GM21717 (cell line): ENCODE measurements at regions not wholly inside any gene's neighbourhood (a gene's known extent, or its start where the extent isn't known, plus 50 kb on each side); places are given as distances from the start of the nearest gene placed in this dataset.

Experiments
- ATAC-seq: cut with Tn5 transposase; IDR thresholded peaks from one replicate; pipeline ENCODE4 v1.9.1; 2021; ENCODE audit warnings: mild to moderate bottlenecking, moderate library complexity; ENCODE audit not compliant: unreplicated experiment

DNA sequence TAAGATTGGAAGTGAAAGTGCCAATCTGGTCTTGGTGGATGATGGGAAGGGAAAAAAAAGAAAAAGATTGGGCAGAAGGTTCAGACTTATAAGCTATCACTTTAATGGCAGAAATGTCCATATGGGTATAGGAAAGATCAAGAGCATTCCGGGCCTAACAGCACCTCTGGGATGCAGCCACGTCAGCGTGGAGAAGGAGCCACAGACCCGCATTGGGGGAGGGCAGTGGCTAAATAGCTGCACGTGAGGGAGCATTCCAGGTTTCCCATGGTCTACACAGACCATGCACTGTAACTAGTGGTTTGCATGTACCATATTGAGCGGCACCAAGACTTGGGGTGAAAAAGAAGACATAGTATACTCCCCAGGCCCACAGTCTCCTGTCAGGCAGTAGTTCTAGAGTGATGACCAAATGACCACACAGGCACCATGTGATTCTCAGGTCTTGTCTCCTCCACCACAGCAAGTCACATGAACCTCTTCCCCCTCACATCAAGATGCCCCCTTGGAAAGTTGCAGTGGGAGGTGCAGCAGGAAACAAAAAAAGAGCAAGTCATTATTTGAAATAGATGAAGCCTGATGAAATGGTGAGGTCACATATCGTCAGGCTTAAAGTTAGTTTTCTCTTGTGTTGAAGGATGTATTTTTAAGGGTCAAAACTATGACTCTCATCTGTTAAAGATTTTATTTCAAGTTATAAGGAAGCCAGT is 94.4 kb upstream of the TNFAIP3 start:
- ATAC-seq: no peak

DNA sequence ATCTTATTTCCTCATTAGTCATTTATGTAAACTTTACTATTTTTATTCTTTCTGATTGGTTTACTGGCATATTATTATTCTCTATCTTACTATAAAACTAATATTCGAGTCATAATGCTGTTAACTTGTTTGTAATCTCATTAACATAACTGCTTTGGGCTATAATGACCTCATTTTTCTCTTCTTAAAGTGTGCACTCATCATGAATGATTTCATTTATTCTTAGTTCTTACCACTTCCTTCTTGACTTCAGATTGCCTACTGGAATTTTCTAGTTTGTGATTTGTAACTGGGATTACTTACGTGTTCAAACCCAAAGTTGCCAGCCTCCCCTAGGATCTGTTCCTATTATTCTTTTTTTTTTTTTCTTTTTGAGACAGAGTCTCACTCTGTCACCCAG is 91.8 kb upstream of the TNFAIP3 start:
- ATAC-seq: no peak

DNA sequence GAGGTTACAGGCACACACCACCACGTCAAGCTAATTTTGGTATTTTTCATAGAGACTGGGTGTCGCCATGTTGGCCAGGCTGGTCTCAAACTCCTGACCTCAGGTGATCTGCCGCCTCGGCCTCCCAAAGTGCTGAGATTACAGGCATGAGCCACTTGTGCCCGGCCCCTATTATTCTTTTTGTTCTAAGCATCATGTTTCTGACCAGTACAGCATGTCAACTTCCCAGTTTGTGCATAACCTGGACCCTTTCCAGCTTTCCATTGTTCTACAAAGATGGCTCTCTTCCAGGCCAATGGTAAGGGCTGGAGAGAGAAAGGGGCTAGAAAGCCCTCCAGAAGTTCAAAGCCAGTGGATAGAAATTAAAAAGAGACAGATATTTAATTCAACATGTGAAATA is 91.3 kb upstream of the TNFAIP3 start:
- ATAC-seq: no peak

- no peak for ATAC-seq
Observed at GRCh38 chr6:137776256-137776655, 90.8 kb upstream of the TNFAIP3 start.

- ATAC-seq: no peak
Observed at GRCh38 chr6:137776786-137777686, 90.0 kb upstream of the TNFAIP3 start.

DNA sequence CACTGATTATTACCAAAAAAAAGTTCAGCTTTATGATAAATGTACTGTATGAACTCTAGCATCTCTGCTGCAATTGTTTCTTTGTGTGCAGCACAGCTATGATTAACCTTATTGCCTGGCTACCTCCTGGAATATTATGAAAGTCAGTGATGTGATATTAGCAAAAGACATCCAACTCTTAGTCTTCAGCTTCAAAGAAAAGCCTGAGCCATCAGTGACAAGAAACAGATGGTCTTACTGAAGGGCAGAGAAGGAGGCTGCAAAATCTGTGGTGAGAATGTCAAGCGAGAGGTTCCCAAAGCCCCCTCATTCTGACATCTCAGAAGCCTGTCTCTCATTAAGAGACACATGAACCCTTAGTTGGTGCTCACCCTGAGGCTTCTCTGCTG is 89.4 kb upstream of the TNFAIP3 start:
- ATAC-seq: no peak

DNA sequence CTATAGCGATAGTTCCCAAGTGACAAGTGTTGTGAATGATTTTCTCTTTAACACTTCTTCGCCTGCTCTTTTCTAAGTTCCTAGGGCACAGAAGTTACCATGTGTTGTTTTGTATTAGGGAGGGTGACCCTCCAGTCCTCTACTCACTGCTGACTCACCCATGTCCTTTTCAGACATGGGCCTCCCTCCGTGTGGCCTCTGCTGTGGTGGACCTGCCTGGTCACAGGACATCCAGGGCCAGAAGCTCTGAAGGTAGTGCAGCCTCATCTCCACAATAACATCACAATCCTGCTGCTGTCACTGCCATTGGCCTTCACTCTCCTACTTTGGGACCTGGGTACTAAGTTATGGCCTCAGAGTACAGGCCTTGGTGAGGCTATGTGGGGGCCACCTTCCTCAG is 87.1 kb upstream of the TNFAIP3 start:
- ATAC-seq: no peak

DNA sequence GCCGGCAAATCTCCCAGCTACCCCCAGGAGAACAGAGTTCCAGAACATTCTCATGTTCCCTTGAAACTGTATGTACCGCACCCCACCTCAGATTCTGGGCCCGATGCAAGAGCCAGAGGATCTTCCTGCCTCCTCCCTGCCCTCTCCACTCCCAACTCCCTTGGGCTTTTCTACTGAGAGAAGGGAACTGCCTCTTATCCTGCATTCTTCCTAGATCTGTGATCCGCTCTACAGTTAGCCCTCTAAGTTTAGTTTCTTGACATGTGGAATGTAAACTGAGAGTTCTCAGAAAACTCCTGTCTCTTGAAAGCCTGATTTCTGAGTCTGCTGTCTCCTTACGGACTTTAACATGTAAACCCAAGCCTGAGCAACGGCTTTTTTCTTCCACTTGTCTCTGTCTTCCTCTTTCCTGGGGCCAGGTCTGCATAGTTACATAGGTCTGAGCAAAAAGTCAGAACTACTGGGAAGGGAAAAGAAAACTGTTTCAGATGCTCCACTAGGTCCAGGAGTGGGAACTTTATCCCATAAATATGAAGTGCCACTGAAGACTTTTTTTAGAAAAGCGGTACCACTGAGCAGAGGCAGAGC is 86.5 kb upstream of the TNFAIP3 start:
- ATAC-seq: no peak

DNA sequence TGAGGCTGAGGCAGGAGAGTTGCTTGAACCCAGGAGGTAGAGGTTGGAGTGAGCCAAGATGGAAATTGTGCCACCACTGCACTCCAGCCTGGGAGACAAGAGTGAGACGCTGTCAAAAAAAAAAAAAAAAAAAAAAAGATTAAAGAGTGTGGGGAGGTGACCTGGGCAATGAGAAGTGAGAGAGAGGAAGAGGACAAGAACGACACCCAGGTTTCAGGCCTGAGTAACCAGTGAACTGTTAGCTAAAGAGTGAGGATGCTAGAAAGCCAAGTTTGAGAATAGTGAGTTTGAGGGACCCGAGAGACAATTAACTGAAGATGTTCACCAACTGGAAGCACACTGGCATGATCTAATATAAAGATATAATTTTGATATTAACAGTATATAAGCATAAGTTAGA is 85.4 kb upstream of the TNFAIP3 start:
- ATAC-seq: no peak

DNA sequence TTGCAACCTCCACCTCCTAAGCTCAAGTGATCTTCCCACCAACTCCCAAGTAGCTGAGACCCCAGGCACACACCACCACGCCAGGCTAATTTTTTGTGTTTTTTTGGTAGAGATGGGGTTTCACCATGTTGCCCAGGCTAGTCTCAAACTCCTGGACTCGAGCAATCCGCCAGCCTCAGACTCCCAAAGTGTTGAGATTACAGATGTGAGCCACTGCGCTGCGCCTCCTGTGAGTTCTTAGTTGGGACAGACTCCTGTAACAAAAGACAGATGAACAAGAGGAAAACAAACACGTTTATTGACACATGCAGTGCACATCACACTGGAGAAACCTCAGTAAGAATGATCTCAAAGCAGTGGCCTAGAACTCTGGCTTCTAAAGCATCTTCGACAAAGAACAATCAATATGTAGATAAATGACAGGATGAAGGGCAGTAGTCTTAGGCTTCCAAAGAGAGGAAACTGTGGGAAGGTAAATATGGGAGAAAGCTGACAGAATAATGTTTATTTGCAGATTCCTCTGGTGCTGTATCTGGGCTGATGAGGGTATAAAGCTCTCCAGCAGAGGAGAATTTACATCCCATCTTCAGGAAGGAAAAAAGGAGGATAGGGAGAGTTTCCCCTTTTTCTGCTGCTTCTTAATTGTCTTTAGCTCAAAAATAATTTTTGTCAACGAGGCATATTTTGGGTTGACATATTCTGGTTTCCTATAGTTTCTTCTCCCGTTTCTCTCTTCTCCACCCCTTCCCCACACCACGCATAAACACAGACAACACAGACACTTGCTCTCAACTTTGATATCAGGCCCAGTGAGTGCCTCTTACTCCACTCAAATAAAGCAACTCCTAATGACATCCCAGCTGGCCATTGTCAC is 84.7 kb upstream of the TNFAIP3 start:
- ATAC-seq: no peak

- no peak for ATAC-seq
Observed at GRCh38 chr6:137783710-137784109, 83.3 kb upstream of the TNFAIP3 start.

DNA sequence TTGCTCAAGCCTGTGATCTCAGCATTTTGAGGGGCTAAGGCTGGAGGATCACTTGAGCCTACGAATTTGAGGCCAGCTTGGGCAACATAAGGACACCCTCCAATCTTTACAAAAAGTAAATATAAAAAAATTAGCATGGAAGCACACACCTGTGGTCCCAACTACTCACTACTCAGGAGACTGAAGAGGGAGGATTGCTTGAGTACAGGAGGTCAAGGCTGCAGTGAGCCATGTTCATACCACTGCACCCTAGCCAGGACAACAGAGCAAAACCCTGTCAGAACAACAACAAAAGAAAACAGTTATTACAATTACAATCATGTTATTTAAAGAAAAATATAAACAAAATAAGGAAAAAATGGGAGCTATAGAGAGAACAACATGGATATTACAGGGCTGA is 82.5 kb upstream of the TNFAIP3 start:
- no peak for ATAC-seq

- ATAC-seq: no peak
Observed at GRCh38 chr6:137787016-137787415, 80.0 kb upstream of the TNFAIP3 start.

- ATAC-seq: no peak
Observed at GRCh38 chr6:137788248-137788647, 78.8 kb upstream of the TNFAIP3 start.

- no peak for ATAC-seq
Observed at GRCh38 chr6:137791281-137792159, 75.5 kb upstream of the TNFAIP3 start.

GRCh38 chr6:137792160-137793033 is 74.7 kb upstream of the TNFAIP3 start:
- no peak for ATAC-seq

- no peak for ATAC-seq
Observed at GRCh38 chr6:137793805-137794515, 73.1 kb upstream of the TNFAIP3 start.

DNA sequence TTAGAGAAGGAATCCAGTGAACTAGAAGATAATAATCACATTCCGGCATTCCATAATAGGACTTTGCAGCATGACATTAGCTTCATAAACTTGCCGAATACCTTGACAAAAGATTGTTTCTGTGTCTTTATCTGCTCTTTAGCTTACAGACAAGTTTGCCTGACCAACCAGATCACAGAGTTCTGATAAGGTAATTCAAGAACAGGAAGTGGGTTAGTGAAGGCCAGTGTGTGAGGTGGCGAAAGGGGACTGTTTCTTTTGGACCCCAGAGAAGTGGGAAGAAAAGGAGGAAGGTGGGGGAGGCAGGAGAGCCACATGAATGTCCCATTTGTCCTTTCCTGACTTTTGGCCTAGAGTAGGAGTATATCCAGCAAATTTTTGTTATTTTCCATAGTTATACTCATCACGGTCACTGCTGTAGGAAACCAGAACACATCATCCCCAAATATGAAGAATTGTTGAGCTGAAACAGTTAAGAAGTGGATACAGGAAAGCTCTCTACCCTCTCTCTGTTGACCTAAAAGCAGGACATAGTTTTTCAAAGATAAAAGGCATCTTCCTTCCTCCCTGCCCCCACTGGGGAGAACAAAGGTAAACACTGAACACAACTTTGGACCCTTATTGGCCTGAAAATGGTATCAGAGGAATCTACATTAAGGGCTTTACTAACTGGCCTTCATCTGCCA is 72.4 kb upstream of the TNFAIP3 start:
- no peak for ATAC-seq
